GM19324 (cell line): ENCODE measurements at regions not wholly inside any gene's neighbourhood (a gene's known extent, or its start where the extent isn't known, plus 50 kb on each side); places are given as distances from the start of the nearest gene placed in this dataset.
A peak's percentile ranks its signal among the peaks of the same experiment; 100 is the strongest.

Source experiments
- ATAC-seq: cut with Tn5 transposase; IDR thresholded peaks from one replicate; pipeline ENCODE4 v1.9.1; 2021; ENCODE audit warnings: mild to moderate bottlenecking, moderate library complexity; ENCODE audit not compliant: unreplicated experiment, low FRiP score

- ATAC-seq: no peak
Observed at GRCh38 chr18:51630706-51631105, 433.2 kb upstream of the MEX3C start.

GRCh38 chr18:51637881-51638280 is 440.4 kb upstream of the MEX3C start:
- ATAC-seq: no peak

GRCh38 chr18:51639541-51639940 is 442.1 kb upstream of the MEX3C start:
- no peak for ATAC-seq

- ATAC-seq: no peak
Observed at GRCh38 chr18:51643483-51643882, 446.0 kb upstream of the MEX3C start.

- ATAC-seq: no peak
Observed at GRCh38 chr18:51645607-51646006, 448.1 kb upstream of the MEX3C start.

GRCh38 chr18:51647346-51647745 is 449.9 kb upstream of the MEX3C start:
- no peak for ATAC-seq

- ATAC-seq: no peak
Observed at GRCh38 chr18:51647942-51648341, 450.5 kb upstream of the MEX3C start.

- no peak for ATAC-seq
Observed at GRCh38 chr18:51649796-51650195, 452.3 kb upstream of the MEX3C start.

- ATAC-seq: no peak
Observed at GRCh38 chr18:51651761-51652160, 454.3 kb upstream of the MEX3C start.

- no peak for ATAC-seq
Observed at GRCh38 chr18:51653507-51654213, 456.2 kb upstream of the MEX3C start.

GRCh38 chr18:51654488-51655326 is 457.2 kb upstream of the MEX3C start:
- ATAC-seq: peak; percentile 65

- peak; percentile 46 for ATAC-seq
Observed at GRCh38 chr18:51655327-51655698, 457.8 kb upstream of the MEX3C start.

- no peak for ATAC-seq
Observed at GRCh38 chr18:51656249-51656648, 458.8 kb upstream of the MEX3C start.

GRCh38 chr18:51658436-51658835 is 461.0 kb upstream of the MEX3C start:
- no peak for ATAC-seq

GRCh38 chr18:51659781-51660180 is 462.3 kb upstream of the MEX3C start:
- no peak for ATAC-seq

GRCh38 chr18:51660188-51660715 is 462.8 kb upstream of the MEX3C start:
- no peak for ATAC-seq

GRCh38 chr18:51664236-51664635 is 466.8 kb upstream of the MEX3C start:
- ATAC-seq: no peak

GRCh38 chr18:51666763-51667191 is 469.3 kb upstream of the MEX3C start:
- no peak for ATAC-seq

- no peak for ATAC-seq
Observed at GRCh38 chr18:51668101-51668500, 470.6 kb upstream of the MEX3C start.

GRCh38 chr18:51668607-51669006 is 471.1 kb upstream of the MEX3C start:
- ATAC-seq: no peak

- no peak for ATAC-seq
Observed at GRCh38 chr18:51686590-51686989, 489.1 kb upstream of the MEX3C start.
